22Rv1 (cell line): ENCODE measurements at regions not wholly inside any gene's neighbourhood (a gene's known extent, or its start where the extent isn't known, plus 50 kb on each side); places are given as distances from the start of the nearest gene placed in this dataset.

ENCODE experiments used
- H3K27ac ChIP-seq: fragments of 450-650 bp; 2 replicates; pipeline ENCODE4 v1.5.1; 2017
- ZFX ChIP-seq: fragments of 450-650 bp; IDR thresholded peaks from 2 replicates; pipeline ENCODE4 v1.6.1; 2017; ENCODE audit warnings: antibody characterized with exemption, borderline replicate concordance
- TF ChIP-seq, protein P1 (sequence below): fragments of 450-650 bp; IDR thresholded peaks from 2 replicates; pipeline ENCODE4 v1.5.1; 2017; ENCODE audit warnings: mild to moderate bottlenecking

DNA sequence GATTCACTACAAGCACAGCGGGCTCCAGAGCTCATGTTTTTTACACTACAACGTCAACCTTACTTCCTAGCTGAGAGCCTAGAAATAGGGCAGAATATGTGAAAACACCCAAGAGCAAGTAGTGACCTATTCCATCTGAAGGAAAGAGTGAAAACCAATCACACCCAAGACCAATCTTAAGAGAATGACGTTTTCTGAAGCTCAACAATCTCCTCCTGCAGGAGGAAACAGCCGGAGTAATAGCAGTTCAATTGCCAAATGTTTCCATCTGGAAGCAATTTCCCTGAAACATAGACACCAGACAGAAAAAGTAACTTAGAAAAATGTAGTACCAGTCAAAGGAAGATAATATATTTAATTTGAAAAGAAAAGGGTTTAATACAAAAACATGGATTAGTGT, 142.4 kb downstream of the ANXA5 start:
- no peak overlapping the region for H3K27ac ChIP-seq
- no peak for TF ChIP-seq ZFX
- TF ChIP-seq, protein P1, sequence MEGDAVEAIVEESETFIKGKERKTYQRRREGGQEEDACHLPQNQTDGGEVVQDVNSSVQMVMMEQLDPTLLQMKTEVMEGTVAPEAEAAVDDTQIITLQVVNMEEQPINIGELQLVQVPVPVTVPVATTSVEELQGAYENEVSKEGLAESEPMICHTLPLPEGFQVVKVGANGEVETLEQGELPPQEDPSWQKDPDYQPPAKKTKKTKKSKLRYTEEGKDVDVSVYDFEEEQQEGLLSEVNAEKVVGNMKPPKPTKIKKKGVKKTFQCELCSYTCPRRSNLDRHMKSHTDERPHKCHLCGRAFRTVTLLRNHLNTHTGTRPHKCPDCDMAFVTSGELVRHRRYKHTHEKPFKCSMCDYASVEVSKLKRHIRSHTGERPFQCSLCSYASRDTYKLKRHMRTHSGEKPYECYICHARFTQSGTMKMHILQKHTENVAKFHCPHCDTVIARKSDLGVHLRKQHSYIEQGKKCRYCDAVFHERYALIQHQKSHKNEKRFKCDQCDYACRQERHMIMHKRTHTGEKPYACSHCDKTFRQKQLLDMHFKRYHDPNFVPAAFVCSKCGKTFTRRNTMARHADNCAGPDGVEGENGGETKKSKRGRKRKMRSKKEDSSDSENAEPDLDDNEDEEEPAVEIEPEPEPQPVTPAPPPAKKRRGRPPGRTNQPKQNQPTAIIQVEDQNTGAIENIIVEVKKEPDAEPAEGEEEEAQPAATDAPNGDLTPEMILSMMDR, result no peak

DNA sequence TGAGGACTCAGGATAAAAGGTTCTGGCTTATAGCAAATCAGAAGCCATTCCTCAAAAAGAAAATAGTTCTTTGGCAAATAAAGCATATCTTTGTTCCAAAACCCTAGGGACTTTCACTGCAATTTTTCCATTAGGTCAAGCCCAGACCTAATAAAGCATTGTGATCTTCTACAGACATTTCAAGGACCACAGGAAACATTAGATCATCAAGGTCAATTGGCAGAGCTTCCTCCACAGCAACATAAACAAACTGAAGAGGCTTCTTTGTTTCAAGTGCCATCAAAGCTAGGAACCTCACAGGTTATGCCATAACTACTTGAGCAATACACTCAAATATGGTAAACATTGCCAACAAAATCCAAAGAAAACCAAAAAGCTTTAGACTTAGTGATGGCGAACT, 144.9 kb downstream of the ANXA5 start:
- H3K27ac ChIP-seq, result no peak overlapping the region
- TF ChIP-seq ZFX, result no peak
- TF ChIP-seq, protein P1, result no peak

DNA sequence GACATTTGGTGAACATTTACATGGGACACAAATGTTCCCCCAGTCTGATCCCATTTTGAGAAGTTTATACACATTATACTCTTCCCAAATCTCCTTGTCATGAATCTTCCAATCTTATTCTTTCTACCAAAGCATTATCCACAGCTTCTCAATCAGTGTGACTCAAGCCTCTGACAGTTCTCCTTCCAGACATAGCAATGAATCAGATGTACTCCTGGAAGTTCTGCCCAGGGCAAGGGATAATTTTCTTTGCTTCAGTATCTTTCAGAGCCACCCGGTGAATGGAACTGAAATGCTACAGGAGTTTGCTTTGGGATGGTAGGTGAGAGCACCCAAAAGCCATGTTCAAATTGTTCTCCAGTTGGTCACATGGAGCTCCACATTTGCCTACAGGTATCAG, 145.5 kb downstream of the ANXA5 start:
- TF ChIP-seq, protein P1, result no peak
- no peak for TF ChIP-seq ZFX
- H3K27ac ChIP-seq, result no peak overlapping the region

DNA sequence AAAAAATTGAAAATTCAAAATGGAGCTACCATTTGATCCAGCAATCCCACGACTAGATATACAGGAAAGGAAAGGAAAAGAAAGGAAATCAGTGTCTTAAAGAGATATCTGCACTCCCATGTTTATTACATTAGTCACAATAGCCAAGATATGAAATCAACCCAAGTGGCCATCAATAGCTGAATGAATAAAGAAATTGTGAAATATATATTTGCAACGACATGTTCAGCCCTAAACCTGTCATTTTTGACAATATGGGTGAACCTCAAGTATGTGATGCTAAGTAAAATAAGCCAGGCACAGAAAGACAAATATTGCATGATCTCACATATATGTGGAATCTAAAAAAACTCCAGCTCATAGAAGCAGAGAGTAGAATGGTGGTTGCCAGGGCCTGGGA, 155.1 kb downstream of the ANXA5 start:
- TF ChIP-seq ZFX, result no peak
- TF ChIP-seq, protein P1, result no peak
- H3K27ac ChIP-seq, result no peak overlapping the region

DNA sequence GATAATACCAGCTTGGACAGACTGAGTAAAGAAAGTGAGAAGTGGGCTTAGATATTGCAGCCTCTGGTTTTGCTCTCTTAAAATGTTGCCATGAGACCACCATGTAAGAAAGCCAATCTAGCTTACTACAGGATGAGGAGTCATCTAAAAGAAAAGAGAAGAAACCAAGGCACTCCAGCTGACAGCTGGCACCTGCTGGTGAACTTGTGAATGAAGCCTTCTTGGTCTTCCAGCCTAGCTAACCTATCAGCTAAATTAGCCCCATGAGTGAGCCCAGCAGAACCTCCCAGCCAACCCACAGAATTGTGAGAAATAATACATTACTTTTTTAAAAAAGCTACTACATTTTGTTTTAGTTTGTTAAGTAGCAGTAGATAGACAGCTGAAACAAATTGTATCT, 154.5 kb upstream of the QRFPR start:
- TF ChIP-seq ZFX, result no peak
- TF ChIP-seq, protein P1, result no peak
- H3K27ac ChIP-seq, result no peak overlapping the region

DNA sequence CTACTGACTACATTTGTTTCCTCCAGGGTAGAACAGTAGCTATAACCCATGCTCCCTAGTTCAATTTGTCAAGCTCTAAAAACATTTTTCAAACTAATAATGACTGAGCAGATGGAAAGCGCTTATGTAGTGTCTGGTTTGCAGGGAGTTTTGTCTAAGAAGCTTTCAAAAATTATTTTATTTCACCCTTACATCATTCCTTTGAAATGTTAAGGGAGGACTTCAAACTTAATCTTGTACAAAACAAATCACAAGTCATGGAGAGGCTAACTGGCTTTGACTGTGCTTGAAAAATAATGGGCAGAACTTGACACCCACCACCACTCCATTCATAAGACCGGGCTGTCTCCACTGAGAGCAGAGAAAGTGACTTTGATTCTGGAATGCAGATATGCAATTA, 153.4 kb upstream of the QRFPR start:
- no peak overlapping the region for H3K27ac ChIP-seq
- TF ChIP-seq, protein P1, result no peak
- no peak for TF ChIP-seq ZFX

DNA sequence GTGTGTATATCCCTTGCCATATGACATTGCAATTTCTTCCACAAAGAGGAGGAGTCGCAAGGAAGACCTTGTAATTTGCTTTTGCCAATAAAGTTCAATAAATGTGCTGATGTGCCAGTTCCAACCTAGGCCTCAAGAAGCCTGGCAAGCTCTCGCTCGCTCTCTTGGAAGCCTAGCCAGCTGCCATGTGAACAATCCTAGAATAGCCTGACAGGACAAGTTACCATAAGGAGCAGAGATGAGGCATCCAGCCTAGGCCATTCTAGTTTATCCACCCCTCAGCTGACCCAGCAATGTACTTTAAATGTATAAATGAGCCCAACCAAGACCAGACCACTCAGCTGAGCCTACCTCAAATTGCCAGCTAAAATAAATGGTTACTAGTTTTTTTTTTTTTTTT, 145.7 kb upstream of the QRFPR start:
- H3K27ac ChIP-seq, result no peak overlapping the region
- TF ChIP-seq, protein P1, result no peak
- no peak for TF ChIP-seq ZFX
